ENCODE measurements at regions not wholly inside any gene's neighbourhood (a gene's known extent, or its start where the extent isn't known, plus 50 kb on each side); places are given as distances from the start of the nearest gene placed in this dataset.
"Not testable (repeated sequence)": the region's sequence is repeated elsewhere in the genome, so short reads cannot be mapped to it uniquely, and the experiment has no call there.

- TF ChIP-seq CTCF (conservative IDR thresholded peaks at IDR 0.05 in 1 of 2, IDR thresholded peaks at IDR 0.05 in 1 of 2; ENCODE audit: extremely low read depth in 1 of 2, insufficient read depth in 1 of 2, low read depth in 1 of 2, low read length in 2 of 2); EZH2 (IDR thresholded peaks at IDR 0.05; ENCODE audit: borderline replicate concordance, low read length): not testable (repeated sequence)
Measured at GRCh38 chr3:16773594-16773993, 111.2 kb upstream of the PLCL2 start.

Measured in mammary epithelial cell (primary cell).